GM19452 (cell line): ENCODE measurements at regions not wholly inside any gene's neighbourhood (a gene's known extent, or its start where the extent isn't known, plus 50 kb on each side); places are given as distances from the start of the nearest gene placed in this dataset.

Source experiments
- ATAC-seq: cut with Tn5 transposase; IDR thresholded peaks from one replicate; pipeline ENCODE4 v1.9.1; 2021; ENCODE audit not compliant: unreplicated experiment

DNA sequence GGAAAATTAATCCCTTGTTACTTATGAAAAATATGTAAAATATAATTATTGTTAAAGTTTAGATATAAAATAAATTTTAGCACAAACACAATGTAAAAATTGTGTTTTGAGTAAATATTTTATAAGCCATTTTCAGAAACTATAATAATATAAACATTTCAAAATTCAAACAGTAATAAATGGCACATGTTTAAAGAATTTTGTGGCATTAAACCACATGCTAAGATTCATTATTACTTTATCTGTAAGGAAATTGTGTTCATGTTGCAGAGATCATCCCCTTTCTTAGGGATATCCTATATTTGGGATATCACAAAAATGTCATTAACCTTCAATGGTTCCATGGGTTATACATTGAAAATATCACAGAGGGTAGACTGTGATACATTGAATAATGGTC lies 1044.3 kb downstream of the AMY1C start:
- no peak for ATAC-seq

DNA sequence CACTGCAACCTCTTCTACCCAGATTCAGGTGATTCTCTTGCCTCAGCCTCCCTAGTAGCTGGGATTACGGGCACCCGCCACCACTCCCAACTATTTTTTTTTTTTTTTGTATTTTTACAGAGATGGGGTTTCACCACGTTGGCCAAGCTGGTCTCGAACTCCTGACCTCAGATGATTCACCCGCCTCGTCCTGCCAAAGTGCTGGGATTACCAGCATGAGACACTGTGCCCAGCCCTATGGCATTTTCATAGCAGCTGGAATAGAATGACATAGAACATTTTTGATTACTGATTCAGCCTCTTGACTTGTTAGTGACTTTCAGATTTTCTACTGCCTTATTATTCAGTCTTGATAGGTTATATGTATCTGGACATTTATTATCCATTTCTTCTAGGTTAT lies 1046.2 kb downstream of the AMY1C start:
- ATAC-seq: no peak

DNA sequence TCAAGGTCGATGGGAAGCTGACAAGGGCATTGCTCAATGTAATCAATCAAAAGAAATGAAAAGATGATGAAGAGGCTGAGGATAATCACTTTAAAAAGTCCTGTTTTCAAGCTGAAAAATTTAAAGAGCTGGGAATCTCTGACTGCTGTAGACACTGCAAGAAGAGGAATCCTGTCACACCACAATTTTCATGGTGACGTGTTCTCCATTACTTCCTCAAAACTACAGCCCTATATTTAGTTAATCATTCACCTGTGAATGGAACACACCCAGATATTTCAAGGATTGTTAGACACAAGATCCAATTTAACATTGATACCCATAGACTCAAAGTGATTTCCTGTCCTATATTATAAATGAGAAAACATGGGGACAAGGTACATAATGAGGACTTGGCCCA lies 1048.3 kb downstream of the AMY1C start:
- ATAC-seq: no peak

DNA sequence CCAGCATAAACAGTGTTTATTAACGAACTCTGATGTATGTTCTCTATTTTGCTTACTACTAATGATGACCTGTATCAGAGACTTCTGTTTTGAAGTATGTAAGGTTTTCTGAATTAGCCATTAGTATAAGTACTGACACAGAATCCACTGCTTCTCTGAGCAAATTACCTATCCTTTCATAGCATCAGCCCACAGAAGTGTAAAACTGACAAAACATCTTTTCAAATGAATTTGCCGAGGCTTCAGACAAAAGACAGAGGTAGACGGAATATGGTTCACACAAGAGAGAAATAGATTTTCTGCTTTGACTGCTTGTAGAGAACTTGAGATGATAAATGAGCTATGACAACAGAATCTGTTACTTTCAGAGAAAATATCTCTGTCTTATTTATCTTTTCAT lies 1051.6 kb downstream of the AMY1C start:
- no peak for ATAC-seq

DNA sequence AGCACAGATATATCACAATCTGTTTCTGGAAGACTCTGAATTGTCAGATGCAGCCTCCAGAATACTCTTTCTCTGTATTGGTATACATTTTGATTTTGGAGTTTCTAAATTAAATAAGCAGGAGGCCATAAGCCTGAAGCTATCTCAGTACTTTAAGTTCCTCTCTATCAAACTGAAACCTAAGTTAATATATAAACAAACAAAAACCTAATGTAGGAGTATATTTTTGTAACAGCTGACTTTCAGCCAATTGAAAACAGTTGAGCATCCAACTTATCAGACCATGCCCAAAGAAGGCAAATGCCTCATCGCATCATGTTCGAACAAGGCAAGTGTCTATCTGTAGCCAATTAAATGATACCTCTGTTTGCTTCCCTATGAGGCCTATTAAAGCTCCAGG lies 1054.4 kb downstream of the AMY1C start:
- no peak for ATAC-seq

DNA sequence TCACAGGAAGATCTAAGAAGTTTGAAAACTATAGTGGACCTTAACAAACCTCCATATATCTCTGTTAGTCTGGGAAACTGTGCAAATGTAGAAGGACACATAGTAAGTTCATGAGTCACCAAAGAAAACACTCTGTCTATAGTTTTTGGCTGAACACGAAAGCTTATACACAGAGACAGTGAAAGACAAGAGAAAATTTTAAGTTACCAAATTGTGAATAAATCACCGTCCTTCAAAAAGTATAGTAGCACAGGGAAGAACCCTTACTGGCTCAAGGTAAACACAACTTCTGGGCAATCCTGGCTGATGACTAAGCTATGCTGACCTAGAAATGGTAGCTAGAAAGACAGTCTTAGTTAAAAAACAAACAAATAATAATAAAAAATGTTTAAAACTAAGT lies 1057.9 kb downstream of the AMY1C start:
- no peak for ATAC-seq

DNA sequence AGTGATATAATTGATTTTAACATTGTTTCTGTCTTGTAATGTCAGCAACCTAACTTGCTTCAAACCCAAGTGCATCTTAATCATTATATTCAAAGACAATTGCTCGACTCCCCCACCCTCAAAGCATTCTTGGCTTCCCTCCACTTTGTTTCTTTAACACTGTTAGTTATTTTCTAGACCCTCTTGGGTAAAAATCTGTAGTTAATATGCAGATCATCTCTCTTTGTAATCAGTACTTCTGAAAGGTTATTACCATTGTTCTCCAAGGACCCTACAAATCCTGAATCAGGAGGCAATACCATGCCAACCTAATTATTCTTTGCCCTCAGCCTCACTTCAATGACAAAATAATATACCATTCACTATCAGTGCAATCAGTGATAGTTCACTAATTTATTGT lies 1075.7 kb downstream of the AMY1C start:
- no peak for ATAC-seq

DNA sequence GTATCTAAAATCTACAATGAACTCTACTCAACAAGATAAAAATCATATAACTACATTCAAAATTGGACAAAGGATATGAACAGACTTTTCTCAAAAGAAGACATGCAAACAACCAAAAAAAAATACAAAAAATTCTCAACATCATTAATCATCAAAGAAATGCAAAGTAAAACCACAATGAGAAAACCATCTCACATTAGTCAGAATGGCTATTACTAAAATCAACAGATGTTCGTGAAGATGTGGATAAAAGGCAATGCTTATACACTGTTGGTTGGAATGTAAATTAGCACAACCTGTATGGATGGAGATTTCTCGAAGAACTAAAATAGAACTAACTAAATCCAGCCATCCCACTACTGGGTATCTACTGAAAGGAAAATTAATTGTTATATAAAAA lies 1080.8 kb downstream of the AMY1C start:
- no peak for ATAC-seq

DNA sequence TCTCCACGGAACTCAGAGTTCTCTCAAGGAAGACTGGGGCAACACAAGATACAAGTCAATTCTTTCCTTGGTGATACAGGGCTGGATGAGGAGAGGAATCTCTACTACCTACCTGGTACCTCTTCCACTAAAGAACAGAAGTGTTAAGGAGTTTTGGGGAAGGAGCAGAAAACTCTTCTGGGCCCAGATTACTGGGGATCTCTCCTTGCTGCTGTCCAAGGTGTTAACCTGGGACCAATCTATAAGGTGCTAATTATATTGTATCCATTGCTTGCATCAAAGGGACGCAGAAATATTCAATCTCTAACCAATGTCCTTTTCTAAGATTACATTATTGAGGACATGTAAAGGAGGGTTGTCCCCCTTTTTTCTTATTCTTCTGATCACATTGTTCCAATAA lies 1102.5 kb downstream of the AMY1C start:
- ATAC-seq: no peak

DNA sequence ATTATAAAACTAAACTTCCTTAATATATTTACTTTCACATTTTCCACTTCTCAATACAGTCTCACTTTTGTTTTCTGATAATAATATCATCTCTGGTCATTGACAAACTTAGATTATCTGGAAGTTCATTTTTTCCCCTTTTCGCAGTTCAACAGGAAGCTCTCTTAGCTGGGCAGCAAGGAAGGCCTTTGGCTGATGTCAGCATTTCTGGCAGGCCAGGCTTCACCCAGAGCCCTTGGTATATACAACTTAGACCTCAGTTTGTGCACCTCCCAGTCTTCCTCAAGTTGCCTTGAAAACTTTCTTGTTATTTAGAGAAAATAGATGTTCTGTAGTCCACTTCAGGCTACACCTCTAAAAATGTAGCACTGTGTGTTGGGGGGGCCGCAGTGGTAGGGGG lies 1103.6 kb downstream of the AMY1C start:
- no peak for ATAC-seq

DNA sequence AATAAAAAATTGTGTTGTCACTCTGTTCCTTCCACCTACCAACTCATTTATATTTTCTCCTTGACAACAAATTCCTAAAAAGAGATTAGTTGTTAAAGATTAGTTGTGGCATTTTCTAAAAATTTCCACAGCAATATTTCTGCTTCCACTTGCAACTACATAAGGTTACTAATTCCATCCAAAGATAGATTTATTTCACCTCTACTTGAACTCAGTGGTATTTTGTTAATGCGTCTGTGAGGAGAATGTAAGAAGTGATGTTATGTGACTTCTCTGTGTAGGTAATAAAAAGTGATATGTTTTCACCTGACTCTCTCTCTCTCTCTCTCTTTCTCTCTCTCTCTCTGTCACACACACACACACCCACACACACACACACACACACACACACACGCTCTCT lies 1104.8 kb downstream of the AMY1C start:
- ATAC-seq: no peak

DNA sequence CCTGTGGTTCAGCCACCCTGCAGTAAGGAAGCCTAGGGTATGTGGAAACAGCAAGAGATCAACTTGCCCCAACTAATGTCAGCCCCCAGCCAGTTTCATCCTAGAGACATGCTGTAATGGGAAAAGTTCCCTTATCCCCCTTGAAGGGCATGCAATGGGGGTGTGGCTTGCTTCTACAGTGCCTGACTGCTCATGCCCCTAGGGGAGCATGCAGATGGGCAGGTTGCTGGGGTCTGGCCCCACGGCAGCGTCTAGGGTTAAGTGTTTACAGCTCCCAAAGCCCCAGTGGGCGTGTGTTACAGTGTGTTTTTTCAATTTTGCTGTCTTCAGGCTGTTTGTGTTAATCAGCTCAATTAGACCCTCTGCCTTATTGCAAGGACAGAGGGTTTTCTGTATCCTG lies 1105.9 kb downstream of the AMY1C start:
- ATAC-seq: no peak

DNA sequence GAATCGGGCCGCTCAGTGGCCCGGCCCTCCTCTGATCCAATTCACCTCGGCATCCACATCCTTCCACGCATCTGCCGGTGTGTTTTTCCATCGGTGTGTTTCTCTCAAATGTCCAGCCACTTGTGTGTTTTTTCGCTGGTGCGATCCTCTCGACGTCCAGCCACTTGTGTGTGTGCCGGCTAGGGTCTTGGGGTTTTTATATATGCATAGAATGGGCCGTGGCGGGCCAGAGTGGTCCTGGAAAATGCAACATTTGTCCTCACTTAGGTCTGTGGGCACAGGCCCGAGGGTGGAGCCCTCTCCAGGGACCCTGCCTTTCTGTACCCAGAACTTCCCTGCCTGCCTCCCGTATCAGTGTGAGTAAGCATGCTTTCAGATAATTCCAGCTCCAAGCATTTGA lies 1106.4 kb downstream of the AMY1C start:
- ATAC-seq: no peak

DNA sequence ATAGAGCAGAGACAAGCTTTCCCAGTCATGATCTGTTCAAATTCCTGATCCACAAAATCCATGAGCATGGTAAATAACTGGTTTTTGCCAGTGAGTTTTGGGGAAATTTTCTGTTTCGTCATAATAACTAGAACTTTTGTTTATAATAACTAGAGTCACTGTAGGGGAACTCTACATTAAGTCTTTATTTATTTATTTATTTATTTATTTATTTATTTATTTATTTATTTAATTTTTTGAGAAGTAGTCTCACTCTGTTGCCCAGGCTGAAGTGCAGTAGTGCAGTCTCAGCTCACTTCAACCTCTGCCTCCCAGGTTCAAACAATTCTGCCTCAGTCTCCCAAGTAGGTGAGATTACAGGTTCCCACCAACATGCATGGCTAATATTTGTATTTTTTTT lies 1106.8 kb downstream of the AMY1C start:
- no peak for ATAC-seq

DNA sequence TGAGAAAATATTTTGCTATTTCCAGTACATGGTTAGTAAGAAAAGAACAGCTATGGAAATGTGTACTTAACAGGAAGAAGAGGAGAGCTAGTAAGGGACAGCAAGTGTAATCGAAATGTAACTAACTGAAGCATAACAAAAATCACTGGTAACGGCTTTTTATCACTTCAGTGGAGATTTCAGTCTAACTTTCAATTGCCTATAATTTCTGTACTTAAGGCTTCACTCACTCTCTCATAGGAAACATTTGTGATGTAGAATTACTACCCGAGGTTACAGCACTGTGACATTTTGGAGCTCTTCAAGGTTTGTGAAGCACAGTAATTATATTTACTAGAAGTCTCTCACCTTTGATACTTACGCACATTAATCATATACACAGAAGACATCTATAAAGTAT lies 1119.1 kb downstream of the AMY1C start:
- ATAC-seq: no peak

DNA sequence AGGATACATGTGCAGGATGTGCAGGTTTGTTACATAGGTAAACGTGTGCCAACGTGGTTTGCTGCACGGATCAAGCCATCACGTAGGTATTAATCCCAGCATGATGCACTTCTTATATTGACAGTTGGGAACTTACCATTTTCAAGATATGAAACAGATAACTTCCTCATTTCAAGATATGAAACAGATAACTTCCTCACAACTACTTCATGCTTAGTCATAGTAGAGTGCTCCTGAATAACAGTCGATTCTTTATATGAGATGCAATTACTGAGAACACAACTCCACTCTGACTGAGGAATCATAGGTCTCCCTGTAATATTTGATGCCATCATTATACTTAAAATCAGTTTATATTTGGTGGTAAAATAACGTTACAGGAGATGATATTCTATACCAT lies 1124.3 kb downstream of the AMY1C start:
- peak; percentile 68 for ATAC-seq

DNA sequence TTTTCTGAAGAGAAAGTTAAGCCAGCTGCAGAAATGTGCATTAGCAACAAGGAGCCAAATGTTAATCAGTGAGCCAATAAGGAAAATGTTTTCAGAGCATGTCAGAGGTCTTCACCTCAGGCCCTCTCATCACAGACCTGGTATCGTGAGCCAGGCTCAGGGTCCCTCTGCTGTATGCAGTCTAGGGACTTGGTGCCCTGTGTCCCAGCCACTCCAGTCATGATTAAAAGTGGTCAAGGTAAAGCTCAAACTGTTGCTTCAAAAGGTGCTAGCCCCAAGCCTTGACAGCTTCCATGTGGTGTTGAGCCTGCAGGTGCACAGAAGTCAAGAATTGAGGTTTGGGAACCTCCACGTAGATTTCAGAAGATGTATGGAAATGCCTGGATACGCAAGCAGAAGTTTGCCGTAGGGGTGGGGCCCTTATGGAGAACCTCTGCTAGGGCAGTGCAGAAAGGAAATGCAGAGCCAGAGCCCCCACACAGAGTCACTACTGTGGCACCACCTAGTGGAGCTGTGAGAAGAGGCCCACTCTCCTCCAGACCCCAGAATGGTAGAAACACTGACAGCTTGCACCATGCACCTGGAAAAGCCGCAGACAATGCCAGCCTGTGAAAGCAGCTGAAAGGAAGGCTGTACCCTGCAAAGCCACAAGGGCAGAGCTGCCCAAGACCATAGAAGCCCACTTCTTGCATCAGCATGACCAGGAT lies 1128.7 kb downstream of the AMY1C start:
- no peak for ATAC-seq

DNA sequence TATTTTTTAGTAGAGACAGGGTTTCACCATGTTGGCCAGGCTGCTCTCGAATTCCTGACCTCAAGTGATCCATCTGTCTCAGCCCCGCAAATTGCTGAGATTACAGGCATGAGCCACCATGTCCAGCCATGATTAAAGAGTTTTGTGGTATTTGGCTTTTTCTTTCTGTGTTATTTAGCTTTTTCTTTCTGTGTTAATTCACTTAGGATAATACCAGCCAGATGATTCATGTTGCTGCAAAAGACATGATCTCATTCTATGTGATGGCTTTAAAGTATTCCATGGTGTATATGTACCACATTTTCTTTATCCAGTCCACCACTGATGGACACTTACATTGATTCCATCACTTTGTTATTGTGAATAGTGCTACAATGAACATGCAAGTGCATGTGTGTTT lies 1135.2 kb downstream of the AMY1C start:
- ATAC-seq: no peak

DNA sequence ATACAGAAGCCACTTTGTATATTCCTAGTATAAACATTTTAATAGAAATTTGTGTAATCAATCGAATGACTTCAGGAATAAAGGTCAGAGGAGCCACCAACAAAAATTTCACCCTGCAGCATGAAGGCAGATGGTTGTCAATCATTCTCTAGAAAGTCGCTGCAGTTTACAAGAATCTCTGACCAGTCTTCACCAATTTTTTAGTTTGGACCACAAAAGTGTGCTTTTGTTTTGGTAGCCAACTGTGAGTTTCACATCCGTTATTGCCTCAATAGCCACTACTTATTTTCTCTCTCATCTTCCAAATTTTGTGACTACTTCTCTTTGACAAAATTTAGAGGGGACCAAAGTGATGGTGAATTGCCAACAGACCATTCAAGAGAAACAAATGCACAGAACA lies 1155.6 kb downstream of the AMY1C start:
- no peak for ATAC-seq

DNA sequence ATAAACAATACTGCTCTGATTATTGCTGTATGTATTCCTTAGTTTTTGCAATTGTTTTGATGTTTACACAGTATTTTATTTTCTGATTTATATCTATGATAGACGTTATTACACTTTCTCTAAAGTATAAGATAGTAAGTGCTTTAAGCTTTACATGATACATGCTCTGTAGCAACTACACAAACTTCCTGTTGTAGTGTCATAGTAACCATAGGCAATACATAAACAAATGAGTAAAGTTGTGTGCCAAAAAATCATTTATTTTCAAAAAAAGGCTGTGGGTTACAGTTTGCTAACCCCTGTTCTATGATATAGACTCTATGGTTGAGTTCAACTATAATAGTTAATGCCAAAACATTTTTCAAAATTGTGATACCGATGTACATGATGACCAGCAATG lies 1156.4 kb downstream of the AMY1C start:
- no peak for ATAC-seq

DNA sequence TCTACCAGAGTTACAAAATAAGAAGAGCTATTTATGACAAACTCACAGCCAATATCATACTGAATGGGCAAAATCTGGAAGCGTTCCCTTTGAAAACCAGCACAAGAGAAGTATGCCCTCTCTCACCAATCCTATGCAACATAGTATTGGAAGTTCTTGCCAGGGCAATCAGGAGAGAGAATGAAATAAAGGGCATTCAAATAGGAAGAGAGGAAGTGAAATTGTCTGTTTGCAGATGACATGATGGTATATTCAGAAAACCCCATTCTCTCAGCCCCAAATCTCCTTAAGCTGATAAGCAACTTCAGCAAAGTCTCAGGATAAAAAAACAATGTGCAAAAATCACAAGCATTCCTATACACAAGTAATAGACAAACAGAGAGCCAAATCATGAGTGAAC lies 1169.5 kb downstream of the AMY1C start:
- no peak for ATAC-seq

DNA sequence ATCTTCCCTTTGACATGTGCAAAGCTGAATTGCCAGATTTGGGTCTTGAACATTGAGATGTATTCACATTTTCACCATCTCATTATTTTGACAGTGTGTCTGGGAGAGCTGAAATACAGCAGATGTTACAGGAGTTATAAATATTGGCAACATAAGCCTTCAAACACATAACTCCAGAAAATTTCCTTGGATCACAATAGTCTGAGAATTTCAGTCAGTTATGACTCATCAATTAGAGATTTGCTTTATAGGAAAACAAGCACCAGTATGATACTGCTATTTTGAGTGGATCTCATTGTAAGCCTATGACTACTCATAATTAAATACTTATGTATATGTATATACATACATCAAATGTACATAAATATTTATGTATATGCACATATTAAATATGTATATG lies 1171.8 kb downstream of the AMY1C start:
- ATAC-seq: no peak

DNA sequence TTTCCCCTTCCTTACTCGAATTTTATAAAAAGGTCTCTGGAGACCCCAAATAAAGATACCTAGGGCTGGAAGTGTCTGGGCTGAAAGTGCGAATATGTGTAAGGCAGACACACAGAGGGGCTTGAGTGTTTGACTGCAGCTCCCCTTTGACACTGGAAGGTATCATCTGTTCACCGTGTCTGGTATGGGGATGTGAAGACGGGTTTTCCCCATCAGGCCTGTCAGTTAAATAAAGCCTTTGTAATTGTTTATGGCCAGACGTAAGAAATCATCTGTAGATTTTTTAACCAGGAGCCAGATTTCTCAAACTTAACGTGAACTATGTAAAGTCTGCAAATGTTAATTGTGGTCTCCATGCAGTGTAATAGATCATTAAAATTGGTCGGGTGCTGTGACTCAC lies 1173.4 kb downstream of the AMY1C start:
- ATAC-seq: no peak

DNA sequence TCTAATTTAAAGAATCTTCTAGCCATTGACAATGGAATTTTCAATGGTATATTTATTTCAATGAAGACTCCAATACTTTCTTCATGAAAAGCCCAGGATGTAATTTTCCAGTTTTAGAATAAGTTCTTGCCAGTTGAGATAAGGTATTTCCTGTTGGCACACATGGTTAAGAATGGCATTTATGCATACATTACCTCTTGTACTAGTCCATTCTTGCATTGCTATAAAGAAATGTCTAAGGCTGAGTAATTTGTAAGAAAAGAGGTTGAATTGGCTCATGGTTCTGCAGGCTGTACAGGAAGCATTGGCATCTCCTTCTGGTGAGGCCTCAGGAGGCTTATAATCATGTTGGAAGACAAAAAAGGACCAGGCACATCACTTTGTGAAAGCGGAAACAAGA lies 1179.6 kb downstream of the AMY1C start:
- ATAC-seq: no peak
